K562 (cell line): ENCODE measurements at regions not wholly inside any gene's neighbourhood (a gene's known extent, or its start where the extent isn't known, plus 50 kb on each side); places are given as distances from the start of the nearest gene placed in this dataset.

Experiments used
- ATAC-seq: fragments of 200-7000 bp; cut with Tn5 transposase; 3 replicates; pipeline ENCODE4 v1.9.1; 2020; ENCODE audit warnings: moderate library complexity
- BruUV-seq: library from RNA; stranded (reverse); fragments of 400-500 nt; replicated peaks from 2 replicates; lab custom pipeline; 2021; lab: Mats Ljungman, UMichigan
- CTCF ChIA-PET: fragments of 300-600 bp; formaldehyde crosslinking; extraction: SDS; loops from one replicate; lab custom pipeline; 2021; ENCODE audit warnings: low intra/inter-chr PET ratio; lab: Yijun Ruan, JAX
- POLR2A ChIA-PET: fragments of 300-600, 350-650 bp; sonication (Branson Sonifier 250); formaldehyde crosslinking; extraction: SDS; loops from one replicate; lab custom pipeline; 2021; ENCODE audit warnings: antibody characterized with exemption, inconsistent platforms; lab: Yijun Ruan, JAX
- DNase-seq, 4 experiments: peaks; one replicate each; pipeline versions ENCODE4 v3.0.0 to v3.0.0-alpha.2; 2011 to 2018; ENCODE audit warnings: low spot score in 3 of 4, mixed read lengths in 3 of 4; ENCODE audit errors: extremely low read depth in 1 of 4
- FAIRE-seq: peaks from 2 replicates; lab custom pipeline; 2011; peaks lifted over from hg19 to GRCh38; lab: Jason Lieb, UNC
- H2AFZ ChIP-seq: 2 replicates; pipeline ENCODE4 v1.6.0; 2011; ENCODE audit warnings: low read depth, low read length, control low read depth, inconsistent platforms
- H3K27ac ChIP-seq: fragments of 200-600 bp; 3 replicates; pipeline ENCODE4 v1.8.0; 2011; ENCODE audit warnings: low read depth, mild to moderate bottlenecking, control low read depth, inconsistent platforms, low read length, moderate library complexity, mixed read lengths; ENCODE audit errors: extremely low read depth
- H3K27me3 ChIP-seq, 2 experiments: fragments of 300-600 bp in 1 of 2; 2 replicates in 1 of 2; 3 replicates in 1 of 2; pipeline versions ENCODE4 v1.6.0 to v1.8.0; 2011; ENCODE audit warnings: inconsistent platforms in 2 of 2, low read length in 2 of 2, mild to moderate bottlenecking in 1 of 2, mixed read lengths in 1 of 2, moderate library complexity in 1 of 2; ENCODE audit not compliant: control insufficient read depth in 2 of 2, insufficient read depth in 2 of 2
- H3K36me3 ChIP-seq: fragments of 300-600 bp; 3 replicates; pipeline ENCODE4 v1.8.0; 2011; ENCODE audit warnings: mild to moderate bottlenecking, low read length, inconsistent platforms; ENCODE audit not compliant: control insufficient read depth, insufficient read depth
- H3K4me1 ChIP-seq, 2 experiments: fragments of 200-600 bp in 1 of 2; replicated peaks in 1 of 2; 2 replicates in 1 of 2; 3 replicates in 1 of 2; pipeline versions ENCODE4 v1.5.1 to v1.8.0; 2011; ENCODE audit warnings: inconsistent platforms in 2 of 2, low read length in 2 of 2, mild to moderate bottlenecking in 1 of 2, mixed read lengths in 1 of 2, moderate library complexity in 1 of 2; ENCODE audit not compliant: control insufficient read depth in 2 of 2, insufficient read depth in 2 of 2
- H3K4me2 ChIP-seq: 2 replicates; pipeline ENCODE4 v1.6.1; 2011; ENCODE audit warnings: low read length, control low read depth, inconsistent platforms, mixed read lengths; ENCODE audit not compliant: insufficient read depth
- H3K4me3 ChIP-seq: fragments of 200-600 bp; sonication (generic), shearing (Covaris generic); 2 replicates; pipeline ENCODE4 v1.5.1; 2016; ENCODE audit warnings: control low read depth, inconsistent platforms
- H3K79me2 ChIP-seq: fragments of 200-600 bp; 3 replicates; pipeline ENCODE4 v1.8.0; 2011; ENCODE audit warnings: low read length, inconsistent platforms; ENCODE audit not compliant: control insufficient read depth, insufficient read depth
- H3K9ac ChIP-seq, 2 experiments: 2 replicates each; pipeline versions ENCODE4 v1.6.0 to v1.6.1; 2011; ENCODE audit warnings: low read depth in 2 of 2, low read length in 2 of 2, control low read depth in 1 of 2, inconsistent platforms in 1 of 2, mild to moderate bottlenecking in 1 of 2, mixed read lengths in 1 of 2; ENCODE audit not compliant: insufficient read depth in 1 of 2
- H3K9me1 ChIP-seq: one replicate; pipeline ENCODE4 v1.6.0; 2011; ENCODE audit warnings: inconsistent platforms, mild to moderate bottlenecking, low read length, moderate library complexity; ENCODE audit not compliant: control insufficient read depth, insufficient read depth
- H3K9me3 ChIP-seq: replicated peaks from 2 replicates; pipeline ENCODE4 v1.5.1; 2011; ENCODE audit warnings: low read depth, low read length, inconsistent platforms; ENCODE audit not compliant: control insufficient read depth, insufficient read depth
- H4K20me1 ChIP-seq: replicated peaks from 2 replicates; pipeline ENCODE4 v1.6.1; 2011; ENCODE audit warnings: low read length, inconsistent platforms, mixed read lengths; ENCODE audit not compliant: control insufficient read depth, insufficient read depth
- ARHGAP35 ChIP-seq: fragments of 450-650 bp; IDR thresholded peaks from 2 replicates; pipeline ENCODE4 v1.6.1; 2018; ENCODE audit not compliant: partially characterized antibody
- NRF1 ChIP-seq, 2 experiments: fragments of 450-650 bp; IDR thresholded peaks in 1 of 2; conservative IDR thresholded peaks in 1 of 2; 2 replicates each; pipeline ENCODE4 v1.6.1; 2014; ENCODE audit warnings: mild to moderate bottlenecking in 2 of 2
- PTBP1 ChIP-seq: fragments of 200-400 bp; formaldehyde crosslinking; IDR thresholded peaks from 2 replicates; pipeline ENCODE4 v1.6.1; 2017; ENCODE audit warnings: low read depth, low read length
- ZBTB33 ChIP-seq: sonication (generic); formaldehyde crosslinking; IDR thresholded peaks from 2 replicates; pipeline ENCODE4 v1.8.1; 2023; ENCODE audit warnings: mild to moderate bottlenecking, missing genetic modification reagents
- ZNF347 ChIP-seq: fragments of 450-650 bp; formaldehyde crosslinking; IDR thresholded peaks from 2 replicates; pipeline ENCODE4 v1.4.0; 2020; ENCODE audit warnings: low read depth, mild to moderate bottlenecking, moderate library complexity
- ZNF507 ChIP-seq: conservative IDR thresholded peaks from 2 replicates; pipeline ENCODE4 v1.6.1; 2017; ENCODE audit warnings: missing genetic modification characterization, missing compliant biosample characterization
- WGBS: fragments of 100-300 bp; shearing (Covaris generic); methylation state at CpG from one replicate; pipeline ENCODE4 v1.1.6; 2016; ENCODE audit warnings: low coverage, mixed read lengths; ENCODE audit not compliant: insufficient coverage; ENCODE audit errors: missing lambda C conversion rate; 5-methylcytosine and 5-hydroxymethylcytosine counted together
- in situ Hi-C: fragments of 300-500 bp; cut with MboI; formaldehyde crosslinking; loops from 4 replicates; pipeline ENCODE4 v1.15.0; 2018; ENCODE audit warnings: inconsistent platforms, mixed read lengths
- intact Hi-C: fragments of 100-400 bp; cut with micrococcal nuclease; formaldehyde crosslinking; loops from 2 replicates; pipeline ENCODE4 v1.14.2; 2022
- TF ChIP-seq, protein P1 (sequence below): fragments of 250-450 bp; sonication (Bioruptor Pico); IDR thresholded peaks from 2 replicates; pipeline ENCODE4 v1.8.0; 2021; ENCODE audit warnings: moderate library complexity, mild to moderate bottlenecking, inconsistent platforms
- TF ChIP-seq, protein P2 (sequence below): fragments of 250-450 bp; sonication (Bioruptor Pico); IDR thresholded peaks from 2 replicates; pipeline ENCODE4 v1.5.0; 2022; ENCODE audit warnings: mild to moderate bottlenecking

- no peak overlapping the region for H3K4me2 ChIP-seq
- no peak overlapping the region for H3K4me3 ChIP-seq
- intact Hi-C loops (no loop called here), in situ Hi-C loops (loop anchor here (25.0 kb wide), 1 partner anchor 821 kb away; no protein-coding TSS in a partner anchor)
- H2AFZ ChIP-seq, result no peak overlapping the region
- POLR2A ChIA-PET, result no interaction called here
- no peaks in the 10 kb centered on the region for H3K79me2 ChIP-seq
- BruUV-seq, result no TSS peak
- FAIRE-seq (no peak), ATAC-seq (no peak)
- H3K9me1 ChIP-seq, result no peaks in the 10 kb centered on the region
- H3K9ac ChIP-seq, result no peak overlapping the region
- no peaks in the 10 kb centered on the region for H3K27me3 ChIP-seq
- CTCF ChIA-PET, result no interaction called here
- no peaks in the 10 kb centered on the region for H3K36me3 ChIP-seq
- WGBS, result 0% methylated on average over 3 of the region's 3 CpGs
- TF ChIP-seq ZBTB33 (no peak), ARHGAP35 (no peak), ZNF347 (no peak)
- TF ChIP-seq, all 486 proteins: peak for 0
- no peak for DNase-seq
- H4K20me1 ChIP-seq, result no peaks in the 10 kb centered on the region
- H3K27ac ChIP-seq, result no peak overlapping the region
- no peaks in the 10 kb centered on the region for H3K9me3 ChIP-seq
- no peaks in the 10 kb centered on the region for H3K4me1 ChIP-seq
Observed at GRCh38 chr21:26708223-26708800, 135.2 kb upstream of the CYYR1 start.

- Histone ChIP-seq H3K9me3 (no peaks in the 10 kb centered on the region), H2AFZ (no peak overlapping the region), H3K4me1 (no peaks in the 10 kb centered on the region), H3K4me3 (no peak overlapping the region), H3K4me2 (no peak overlapping the region), H4K20me1 (no peaks in the 10 kb centered on the region), H3K9ac (no peak overlapping the region), H3K27me3 (no peaks in the 10 kb centered on the region), H3K9me1 (no peaks in the 10 kb centered on the region), H3K27ac (no peak overlapping the region), H3K36me3 (no peaks in the 10 kb centered on the region), H3K79me2 (no peaks in the 10 kb centered on the region)
- in situ Hi-C loops (loop anchor here (25.0 kb wide), 1 partner anchor 820 kb away; no protein-coding TSS in a partner anchor), intact Hi-C loops (no loop called here)
- no TSS peak for BruUV-seq
- TF ChIP-seq, protein P1, sequence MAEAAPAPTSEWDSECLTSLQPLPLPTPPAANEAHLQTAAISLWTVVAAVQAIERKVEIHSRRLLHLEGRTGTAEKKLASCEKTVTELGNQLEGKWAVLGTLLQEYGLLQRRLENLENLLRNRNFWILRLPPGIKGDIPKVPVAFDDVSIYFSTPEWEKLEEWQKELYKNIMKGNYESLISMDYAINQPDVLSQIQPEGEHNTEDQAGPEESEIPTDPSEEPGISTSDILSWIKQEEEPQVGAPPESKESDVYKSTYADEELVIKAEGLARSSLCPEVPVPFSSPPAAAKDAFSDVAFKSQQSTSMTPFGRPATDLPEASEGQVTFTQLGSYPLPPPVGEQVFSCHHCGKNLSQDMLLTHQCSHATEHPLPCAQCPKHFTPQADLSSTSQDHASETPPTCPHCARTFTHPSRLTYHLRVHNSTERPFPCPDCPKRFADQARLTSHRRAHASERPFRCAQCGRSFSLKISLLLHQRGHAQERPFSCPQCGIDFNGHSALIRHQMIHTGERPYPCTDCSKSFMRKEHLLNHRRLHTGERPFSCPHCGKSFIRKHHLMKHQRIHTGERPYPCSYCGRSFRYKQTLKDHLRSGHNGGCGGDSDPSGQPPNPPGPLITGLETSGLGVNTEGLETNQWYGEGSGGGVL (CRISPR knock-in tag), result no peak
- TF ChIP-seq ZNF507 (no peak), NRF1 (conservative IDR thresholded peaks at IDR 0.05 in 1 of 2, IDR thresholded peaks at IDR 0.05 in 1 of 2) (no peak), PTBP1 (no peak)
- TF ChIP-seq, protein P2, sequence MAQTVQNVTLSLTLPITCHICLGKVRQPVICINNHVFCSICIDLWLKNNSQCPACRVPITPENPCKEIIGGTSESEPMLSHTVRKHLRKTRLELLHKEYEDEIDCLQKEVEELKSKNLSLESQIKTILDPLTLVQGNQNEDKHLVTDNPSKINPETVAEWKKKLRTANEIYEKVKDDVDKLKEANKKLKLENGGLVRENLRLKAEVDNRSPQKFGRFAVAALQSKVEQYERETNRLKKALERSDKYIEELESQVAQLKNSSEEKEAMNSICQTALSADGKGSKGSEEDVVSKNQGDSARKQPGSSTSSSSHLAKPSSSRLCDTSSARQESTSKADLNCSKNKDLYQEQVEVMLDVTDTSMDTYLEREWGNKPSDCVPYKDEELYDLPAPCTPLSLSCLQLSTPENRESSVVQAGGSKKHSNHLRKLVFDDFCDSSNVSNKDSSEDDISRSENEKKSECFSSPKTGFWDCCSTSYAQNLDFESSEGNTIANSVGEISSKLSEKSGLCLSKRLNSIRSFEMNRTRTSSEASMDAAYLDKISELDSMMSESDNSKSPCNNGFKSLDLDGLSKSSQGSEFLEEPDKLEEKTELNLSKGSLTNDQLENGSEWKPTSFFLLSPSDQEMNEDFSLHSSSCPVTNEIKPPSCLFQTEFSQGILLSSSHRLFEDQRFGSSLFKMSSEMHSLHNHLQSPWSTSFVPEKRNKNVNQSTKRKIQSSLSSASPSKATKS (CRISPR knock-in tag), result no peak
- DNase-seq (no peak), ATAC-seq (no peak), FAIRE-seq (no peak)
- CTCF ChIA-PET, result no interaction called here
- POLR2A ChIA-PET, result no interaction called here
- 0% methylated on average over 2 of the region's 2 CpGs for WGBS
Observed at GRCh38 chr21:26707246-26707645, 134.2 kb upstream of the CYYR1 start.
